NCI-H1092 treated with DMSO at 0.1 percent for 48 hours (cell line): ENCODE measurements at regions not wholly inside any gene's neighbourhood (a gene's known extent, or its start where the extent isn't known, plus 50 kb on each side); places are given as distances from the start of the nearest gene placed in this dataset.

ENCODE experiments used
- DNase-seq: peaks from one replicate; lab custom pipeline; 2025; lab: John Stamatoyannopoulos, UW

DNA sequence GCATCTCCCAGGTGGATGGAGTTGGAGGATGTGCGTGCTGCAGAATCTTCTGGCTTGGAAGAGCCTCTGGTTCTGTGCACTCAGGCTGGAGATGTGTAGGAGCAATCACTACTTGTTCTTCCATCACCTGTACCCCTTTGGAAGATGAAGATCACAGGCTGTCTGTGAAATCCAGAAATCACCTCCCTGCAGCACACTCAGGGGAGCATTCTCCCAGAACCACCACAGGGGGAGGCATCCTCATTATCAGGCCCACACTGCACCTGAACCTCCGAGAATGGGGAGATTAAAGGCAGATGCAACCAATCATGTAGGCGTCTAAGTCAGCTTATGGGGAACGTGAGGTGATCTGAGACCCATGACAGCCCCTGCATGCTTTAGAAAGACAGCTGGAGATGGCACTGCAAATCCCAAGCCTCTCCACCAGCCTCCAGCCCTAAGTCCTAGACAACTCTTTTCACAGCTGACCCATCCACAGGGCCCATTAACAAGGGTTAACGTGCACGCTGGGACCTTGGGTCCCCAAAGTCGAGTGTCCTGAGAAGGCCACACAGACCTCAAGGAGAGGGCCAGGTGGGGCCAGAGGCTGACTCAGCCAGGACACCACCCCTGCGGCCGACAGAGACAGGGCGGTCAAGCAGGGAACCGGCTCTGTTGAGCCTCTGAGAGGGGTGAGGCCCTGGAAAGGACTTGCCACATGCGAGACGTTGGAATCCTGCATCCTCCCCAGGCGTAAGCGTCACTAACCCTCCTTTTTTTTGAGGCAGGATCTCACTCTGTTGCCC is 314.9 kb downstream of the EIPR1 start:
- DNase-seq = no peak

- DNase-seq = no peak
These were observed 317.6 kb downstream of the EIPR1 start for GRCh38 chr2:3060049-3060448.

- DNase-seq = no peak
These were observed 318.3 kb downstream of the EIPR1 start for GRCh38 chr2:3059141-3059925.

DNA sequence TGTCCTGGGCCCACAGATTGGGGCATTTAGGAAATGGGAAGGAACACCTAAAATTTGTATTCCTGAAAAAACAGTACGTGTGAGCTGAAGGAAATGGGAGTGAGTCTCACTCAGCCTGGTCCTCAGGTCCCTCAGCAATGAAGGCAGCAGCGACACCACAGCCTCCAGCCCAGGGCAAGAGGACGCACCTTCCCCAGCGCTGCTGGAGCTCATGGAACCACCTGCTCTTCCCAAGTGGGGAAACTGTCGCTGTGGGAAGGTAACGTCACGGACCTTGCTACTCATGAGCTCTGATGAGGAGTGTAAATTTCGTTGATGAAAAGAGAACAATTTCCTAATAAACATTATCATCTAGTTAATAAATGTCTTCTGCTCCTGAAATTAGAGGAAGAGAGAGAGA is 323.6 kb downstream of the EIPR1 start:
- no peak for DNase-seq

DNA sequence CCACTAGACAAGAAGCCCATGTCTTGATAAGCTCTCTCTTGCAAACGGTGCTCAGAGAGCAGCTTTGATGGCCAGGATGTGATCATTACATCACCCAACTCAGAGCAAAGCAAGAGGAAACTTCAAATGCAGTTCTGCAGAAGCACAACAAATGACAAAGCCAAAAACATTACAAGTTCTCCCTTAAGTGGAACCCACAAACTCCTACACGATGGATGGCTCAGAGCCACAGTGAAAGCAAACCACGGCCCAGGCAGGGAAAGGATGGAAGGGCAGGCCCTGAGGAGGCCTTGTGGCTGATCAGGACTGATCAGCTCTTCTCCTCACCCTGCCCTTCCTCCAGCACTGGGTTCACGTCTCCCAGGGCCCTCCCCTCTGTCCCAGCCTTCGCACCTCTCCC is 326.4 kb downstream of the EIPR1 start:
- DNase-seq = no peak

DNA sequence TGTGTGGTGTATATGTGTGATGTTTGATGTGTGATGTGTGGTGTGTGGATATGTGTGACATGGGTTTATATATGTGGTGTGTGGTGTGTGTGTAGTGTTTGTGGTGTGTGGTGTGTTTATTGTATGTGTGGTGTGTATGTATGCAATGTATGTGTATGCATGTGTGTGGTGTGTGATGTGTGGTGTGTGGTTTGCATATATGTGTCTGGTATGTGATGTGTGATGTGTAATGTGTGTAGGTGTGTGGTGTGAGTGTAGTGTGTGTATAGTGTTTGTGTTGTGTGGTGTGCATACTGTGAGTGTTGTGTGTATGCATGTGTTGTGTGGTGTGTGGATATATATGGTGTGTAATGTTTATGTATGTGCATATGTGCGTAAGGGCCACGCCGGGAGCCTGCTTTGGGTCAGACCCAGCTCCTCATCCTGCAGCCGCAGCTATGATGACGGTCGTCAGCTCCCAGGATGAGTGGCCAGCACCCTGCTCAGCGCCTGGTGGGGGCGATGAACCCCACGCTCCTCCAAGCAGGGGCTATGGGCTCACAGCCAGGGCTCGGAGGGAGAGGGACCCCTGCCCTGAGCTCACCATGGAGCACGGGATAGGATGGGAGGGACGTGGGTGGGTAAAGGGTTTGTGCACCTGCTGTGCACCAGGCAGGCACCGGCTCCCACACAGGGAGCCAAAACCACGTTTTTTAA is 331.3 kb downstream of the EIPR1 start:
- no peak for DNase-seq

DNA sequence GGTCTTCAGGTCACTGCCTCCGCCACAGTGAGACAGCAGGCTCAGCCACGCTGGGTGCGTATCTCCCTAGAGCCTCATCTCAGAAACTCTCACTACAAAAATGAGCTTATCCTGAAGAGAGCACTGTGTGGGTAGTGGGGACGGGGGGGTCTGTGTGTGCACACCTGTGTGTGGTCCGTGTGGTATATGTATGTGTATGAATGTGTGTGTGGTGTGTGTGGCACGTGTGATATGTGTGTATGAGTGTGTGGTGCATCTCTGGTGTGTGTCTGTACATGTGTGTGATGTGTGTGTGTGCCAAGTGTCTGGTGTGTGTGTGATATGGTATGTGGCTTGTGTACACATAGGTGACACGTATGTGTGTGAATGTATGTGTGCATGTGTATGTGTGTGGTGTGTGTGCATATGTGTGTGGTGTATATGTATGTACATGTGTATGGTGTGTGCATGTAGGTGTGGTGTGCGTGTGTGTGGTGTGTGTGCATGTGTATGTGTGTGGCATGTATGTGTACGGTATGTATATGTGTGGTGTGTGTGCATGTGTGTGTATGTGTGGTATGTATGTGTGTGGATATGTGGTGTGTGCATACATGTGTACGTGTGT is 332.2 kb downstream of the EIPR1 start:
- DNase-seq = no peak

DNA sequence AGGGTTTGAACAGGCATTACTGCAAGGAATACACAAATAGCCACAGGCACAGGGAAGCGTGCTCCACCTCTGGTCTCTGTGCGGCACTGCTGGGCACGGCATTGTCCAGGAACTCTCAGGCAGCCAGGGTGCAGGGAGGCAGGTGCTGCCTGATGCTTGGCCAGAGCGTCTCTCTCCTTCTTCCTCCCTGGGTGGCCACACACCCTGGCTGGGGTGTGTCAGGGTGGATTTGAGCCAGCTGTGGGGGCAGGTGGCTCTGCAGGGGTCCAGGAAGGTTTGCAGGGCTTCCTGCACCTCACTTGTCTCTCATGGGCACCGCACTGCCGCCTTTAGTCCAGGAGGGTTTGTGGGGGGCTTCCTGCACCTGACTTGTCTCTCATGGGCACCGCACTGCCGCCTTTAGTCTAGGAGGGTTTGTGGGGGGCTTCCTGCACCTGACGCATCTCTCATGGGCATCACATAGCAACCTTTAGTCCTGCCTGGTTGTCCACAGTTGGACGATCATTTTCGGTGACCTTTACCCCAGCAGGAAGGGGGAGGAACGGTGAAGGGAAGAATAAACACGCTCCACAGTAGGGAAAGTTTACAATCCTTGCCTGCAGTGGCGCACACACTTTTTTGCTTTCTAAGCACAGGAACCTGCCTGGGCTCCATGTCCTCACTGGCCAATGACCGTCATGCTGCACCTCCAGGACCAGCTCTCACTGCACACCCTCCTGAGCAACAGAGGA is 332.9 kb downstream of the EIPR1 start:
- no peak for DNase-seq

- no peak for DNase-seq
These were observed 333.9 kb downstream of the EIPR1 start for GRCh38 chr2:3043726-3044125.

- no peak for DNase-seq
These were observed 334.7 kb downstream of the EIPR1 start for GRCh38 chr2:3042601-3043585.

- peak; percentile 25 for DNase-seq
These were observed 335.6 kb downstream of the EIPR1 start for GRCh38 chr2:3041841-3042600.

- no peak for DNase-seq
These were observed 336.4 kb downstream of the EIPR1 start for GRCh38 chr2:3041246-3041645.

DNA sequence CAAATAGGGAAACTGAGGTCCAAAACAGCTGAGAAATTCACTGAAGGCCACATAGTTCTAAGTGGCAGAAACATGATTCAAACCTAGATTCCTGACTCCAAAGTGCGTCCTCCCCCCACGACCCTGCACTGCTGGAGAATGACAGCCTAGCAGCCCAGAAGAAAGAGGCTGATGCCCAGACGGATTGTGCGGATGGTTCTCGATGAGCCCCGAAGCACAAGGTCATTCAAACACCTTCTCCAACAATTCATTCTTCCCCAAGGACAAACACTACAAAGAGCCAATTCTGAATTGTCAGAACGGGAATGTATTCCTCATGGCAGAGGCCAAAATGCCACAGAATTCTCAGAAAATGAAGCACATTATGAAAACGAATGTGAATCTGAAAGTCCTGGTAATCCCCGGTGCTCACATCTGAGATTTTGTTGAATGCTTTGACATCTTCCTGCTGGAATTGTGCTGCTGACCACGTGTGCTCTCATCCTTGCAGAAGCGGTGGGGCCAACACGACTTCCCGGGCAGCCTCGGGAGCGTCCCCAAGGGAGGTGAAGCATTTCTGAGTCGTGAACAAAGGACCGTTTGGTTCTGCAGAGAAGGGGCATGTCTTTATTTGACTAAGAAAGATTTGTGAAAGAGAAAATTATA is 337.0 kb downstream of the EIPR1 start:
- DNase-seq = no peak

DNA sequence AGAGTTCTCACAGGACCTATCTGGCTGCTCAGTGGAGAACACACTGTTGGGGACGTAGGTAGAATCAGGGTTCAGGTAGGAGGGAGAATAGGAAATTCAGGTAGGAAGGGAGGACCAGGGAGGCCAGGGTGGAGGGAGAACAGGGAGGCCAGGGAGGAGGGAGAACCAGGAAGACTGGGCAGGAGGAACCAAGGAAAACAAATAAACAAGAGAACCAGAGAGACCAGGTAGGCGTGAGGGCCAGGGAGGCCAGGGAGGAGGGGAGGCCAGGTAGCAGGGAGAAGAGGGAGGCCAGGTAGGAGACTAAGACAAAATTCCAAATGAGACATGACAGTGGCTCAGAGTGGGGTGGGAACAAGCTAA is 337.6 kb downstream of the EIPR1 start:
- no peak for DNase-seq

GRCh38 chr2:3039188-3040065 is 338.2 kb downstream of the EIPR1 start:
- DNase-seq = no peak

- DNase-seq = no peak
These were observed 339.0 kb downstream of the EIPR1 start for GRCh38 chr2:3038636-3039035.

DNA sequence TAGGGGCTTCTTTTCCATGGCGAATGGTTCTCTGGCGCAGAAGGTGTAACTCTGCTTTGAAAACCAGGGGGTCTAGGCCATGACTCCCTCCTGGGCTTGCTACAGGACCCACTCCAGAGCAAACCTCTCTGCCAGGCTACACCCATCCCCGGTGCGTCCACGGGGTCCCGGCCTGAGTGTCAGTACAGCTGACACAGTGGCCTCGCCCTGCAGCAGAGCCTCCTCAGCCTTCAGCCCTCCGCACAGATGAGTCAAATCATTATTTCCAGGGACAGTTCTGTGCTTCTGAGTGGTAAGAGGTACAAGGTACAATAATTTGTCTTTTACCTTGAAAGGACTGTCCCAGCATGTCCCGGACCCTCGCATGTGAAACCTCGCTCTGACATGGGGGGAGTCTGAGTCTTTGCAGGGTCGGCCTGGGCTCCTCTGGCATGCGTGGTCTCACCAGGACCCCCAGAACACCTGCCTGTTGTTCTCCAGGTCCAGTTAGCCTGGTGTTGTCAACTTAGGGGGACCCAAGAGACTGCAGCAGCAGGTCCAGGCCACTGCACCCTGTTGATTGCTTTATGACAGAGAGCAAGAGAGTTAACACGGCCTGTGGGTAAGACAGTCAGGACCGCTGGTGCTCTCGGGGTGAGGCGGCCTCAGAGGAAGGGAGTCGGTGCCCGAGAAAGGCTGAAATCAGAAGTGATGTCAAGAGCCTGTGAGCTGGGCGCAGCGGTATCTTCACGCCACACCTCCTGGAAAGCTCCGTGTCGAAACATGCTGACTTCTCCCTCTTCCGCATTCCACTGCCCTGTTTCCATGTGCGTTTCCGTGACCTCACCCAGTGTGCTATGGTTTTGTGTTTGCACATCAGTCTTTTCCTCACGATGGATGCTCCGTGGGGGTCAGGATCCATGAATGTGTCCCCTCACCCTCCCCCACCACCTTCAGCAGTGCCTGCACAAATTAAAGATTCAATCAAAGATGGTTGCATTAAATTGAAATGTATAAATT is 340.1 kb downstream of the EIPR1 start:
- no peak for DNase-seq
